ENCODE measurements at regions not wholly inside any gene's neighbourhood (a gene's known extent, or its start where the extent isn't known, plus 50 kb on each side); places are given as distances from the start of the nearest gene placed in this dataset.

DNA sequence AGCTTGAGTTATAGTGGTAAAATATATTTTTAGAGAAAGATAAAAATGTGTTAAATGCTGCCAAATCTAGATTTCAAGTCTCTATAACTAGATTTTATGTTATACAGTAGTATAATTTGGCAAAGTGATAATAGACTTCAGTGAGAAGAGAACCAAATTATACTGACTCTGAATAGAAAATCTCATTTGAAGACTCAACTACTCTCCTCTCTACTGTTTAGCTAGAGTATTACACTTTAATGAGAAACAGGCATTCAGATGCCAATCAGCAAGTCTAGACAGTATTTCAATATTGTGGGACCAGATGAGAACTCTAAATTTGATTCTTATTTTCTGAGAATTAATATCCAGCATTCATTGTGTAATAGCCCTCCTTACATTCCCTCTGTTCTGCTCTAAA, 311.2 kb downstream of the SLITRK5 start:
- TF ChIP-seq, protein P1, sequence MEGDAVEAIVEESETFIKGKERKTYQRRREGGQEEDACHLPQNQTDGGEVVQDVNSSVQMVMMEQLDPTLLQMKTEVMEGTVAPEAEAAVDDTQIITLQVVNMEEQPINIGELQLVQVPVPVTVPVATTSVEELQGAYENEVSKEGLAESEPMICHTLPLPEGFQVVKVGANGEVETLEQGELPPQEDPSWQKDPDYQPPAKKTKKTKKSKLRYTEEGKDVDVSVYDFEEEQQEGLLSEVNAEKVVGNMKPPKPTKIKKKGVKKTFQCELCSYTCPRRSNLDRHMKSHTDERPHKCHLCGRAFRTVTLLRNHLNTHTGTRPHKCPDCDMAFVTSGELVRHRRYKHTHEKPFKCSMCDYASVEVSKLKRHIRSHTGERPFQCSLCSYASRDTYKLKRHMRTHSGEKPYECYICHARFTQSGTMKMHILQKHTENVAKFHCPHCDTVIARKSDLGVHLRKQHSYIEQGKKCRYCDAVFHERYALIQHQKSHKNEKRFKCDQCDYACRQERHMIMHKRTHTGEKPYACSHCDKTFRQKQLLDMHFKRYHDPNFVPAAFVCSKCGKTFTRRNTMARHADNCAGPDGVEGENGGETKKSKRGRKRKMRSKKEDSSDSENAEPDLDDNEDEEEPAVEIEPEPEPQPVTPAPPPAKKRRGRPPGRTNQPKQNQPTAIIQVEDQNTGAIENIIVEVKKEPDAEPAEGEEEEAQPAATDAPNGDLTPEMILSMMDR (conservative IDR thresholded peaks at IDR 0.05; ENCODE audit: low read depth, low read length) = no peak
- TF ChIP-seq EZH2 (IDR thresholded peaks at IDR 0.05; ENCODE audit: borderline replicate concordance, low read depth, low read length, poor library complexity, severe bottlenecking) = no peak

Measured in A673 (cell line).